CD4-positive, alpha-beta memory T cell (primary cell): ENCODE measurements at regions not wholly inside any gene's neighbourhood (a gene's known extent, or its start where the extent isn't known, plus 50 kb on each side); places are given as distances from the start of the nearest gene placed in this dataset.
A peak's percentile ranks its signal among the peaks of the same experiment; 100 is the strongest.

Source experiments
- CTCF ChIA-PET: fragments of 350-600 bp; sonication (Branson Sonifier 250); formaldehyde crosslinking; loops from one replicate; lab custom pipeline; 2021; ENCODE audit warnings: inconsistent platforms; ENCODE audit not compliant: partially characterized antibody; lab: Charles Lee
- POLR2A ChIA-PET: fragments of 350-600 bp; sonication (Branson Sonifier 250); formaldehyde crosslinking; loops from one replicate; lab custom pipeline; 2021; ENCODE audit not compliant: partially characterized antibody; lab: Charles Lee
- DNase-seq, 5 donors: peaks; one replicate each; pipeline versions ENCODE4 v3.0.0 to v3.0.0-alpha.2; 2020 to 2022; ENCODE audit warnings: mixed read lengths in 1 of 5
- H3K27ac ChIP-seq: one replicate; pipeline ENCODE4 v1.7.0; 2013; ENCODE audit warnings: low read depth, low read length
- H3K27me3 ChIP-seq: 2 replicates; pipeline ENCODE4 v1.7.0; 2013; ENCODE audit warnings: mild to moderate bottlenecking, low read length, moderate library complexity; ENCODE audit not compliant: insufficient read depth
- H3K36me3 ChIP-seq: 2 replicates; pipeline ENCODE4 v1.7.0; 2013; ENCODE audit warnings: mild to moderate bottlenecking, low read length, moderate library complexity; ENCODE audit not compliant: insufficient read depth
- H3K4me1 ChIP-seq: 2 replicates; pipeline ENCODE4 v1.7.0; 2013; ENCODE audit warnings: mild to moderate bottlenecking, low read length, moderate library complexity; ENCODE audit not compliant: insufficient read depth
- H3K4me3 ChIP-seq, 2 donors: one replicate each; pipeline ENCODE4 v1.7.0; 2013; ENCODE audit warnings: low read length in 2 of 2, mild to moderate bottlenecking in 1 of 2
- H3K9me3 ChIP-seq, 2 donors: one replicate each; pipeline ENCODE4 v1.7.0; 2013; ENCODE audit warnings: low read length in 2 of 2, control low read depth in 1 of 2; ENCODE audit not compliant: control insufficient read depth in 1 of 2
- H3K27ac Mint-ChIP-seq, 7 donors: one replicate each; pipeline ENCODE4 v1.8.0; 2020 to 2021; ENCODE audit warnings: mixed read lengths in 7 of 7, mild to moderate bottlenecking in 6 of 7, inconsistent platforms in 3 of 7, moderate library complexity in 3 of 7
- H3K27me3 Mint-ChIP-seq, 2 donors: one replicate each; pipeline ENCODE4 v1.8.0; 2020 to 2021; ENCODE audit warnings: mixed read lengths in 2 of 2
- H3K36me3 Mint-ChIP-seq, 2 donors: one replicate each; pipeline ENCODE4 v1.8.0; 2020 to 2021; ENCODE audit warnings: mixed read lengths in 2 of 2, inconsistent platforms in 1 of 2, mild to moderate bottlenecking in 1 of 2
- H3K4me1 Mint-ChIP-seq, 4 donors: one replicate each; pipeline ENCODE4 v1.8.0; 2020 to 2021; ENCODE audit warnings: mixed read lengths in 4 of 4, mild to moderate bottlenecking in 1 of 4
- H3K4me3 Mint-ChIP-seq, 8 donors: one replicate each; pipeline ENCODE4 v1.8.0; 2020 to 2021; ENCODE audit warnings: mixed read lengths in 8 of 8, mild to moderate bottlenecking in 7 of 8, moderate library complexity in 6 of 8, inconsistent platforms in 3 of 8
- H3K9me3 Mint-ChIP-seq, 8 donors: one replicate each; pipeline ENCODE4 v1.8.0; 2020 to 2021; ENCODE audit warnings: mixed read lengths in 8 of 8, mild to moderate bottlenecking in 5 of 8, inconsistent platforms in 3 of 8, moderate library complexity in 1 of 8
- intact Hi-C: fragments of 100-400 bp; cut with micrococcal nuclease; formaldehyde crosslinking; loops from one replicate; pipeline ENCODE4 v1.15.1; 2023

DNA sequence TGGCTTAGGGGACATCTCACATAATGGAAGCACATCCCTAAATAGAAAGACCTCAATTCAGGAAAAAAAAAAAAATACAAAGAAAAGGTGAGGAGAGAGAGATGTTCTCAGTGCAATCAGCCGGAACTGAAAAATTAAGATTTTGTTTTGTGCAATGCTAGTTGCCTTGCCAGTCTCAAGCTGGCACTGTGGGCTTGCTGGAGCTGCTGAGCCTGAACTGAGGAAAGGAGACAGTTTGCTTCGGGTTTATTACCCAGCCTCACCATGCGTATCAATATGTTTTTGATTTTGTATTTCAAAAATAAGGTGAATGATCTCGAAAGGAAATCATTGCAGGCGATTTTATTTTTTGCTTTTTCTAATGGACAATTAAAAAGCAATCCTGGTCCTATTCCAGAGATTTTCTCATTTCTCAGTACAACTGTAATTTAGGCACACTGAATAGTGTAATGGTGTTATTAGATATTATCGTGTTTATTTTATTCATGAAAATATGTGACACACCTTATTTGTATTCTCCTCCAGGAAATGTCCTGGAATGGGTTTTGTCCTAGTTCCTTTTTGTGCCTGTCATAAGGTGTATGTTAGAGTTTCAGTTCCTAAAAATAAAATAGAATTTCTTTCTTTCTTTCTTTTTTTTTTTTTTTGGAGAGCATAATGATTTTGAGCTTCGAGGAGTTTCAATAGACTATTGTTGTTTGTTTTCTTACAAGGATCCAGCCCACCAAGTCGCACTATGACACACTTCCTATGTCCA, 72.8 kb upstream of the ZEB2 start:
- ChIA-PET CTCF (no interaction called here), POLR2A (no interaction called here)

GRCh38 chr2:144587306-144587705, 67.4 kb upstream of the ZEB2 start:
- Mint-ChIP-seq H3K9me3 (peaks cover 0 to 2% (median 0%) of the 10 kb centered on the region in 8 donors), H3K27ac (no peak overlapping the region), H3K4me1 (peaks cover 5 to 13% (median 8%) of the 10 kb centered on the region in 4 donors), H3K27me3 (peaks cover 5 to 7% of the 10 kb centered on the region in 2 donors), H3K4me3 (no peak overlapping the region), H3K36me3 (no peaks in the 10 kb centered on the region)
- H3K27me3 ChIP-seq, result no peaks in the 10 kb centered on the region
- POLR2A ChIA-PET, result no interaction called here
- no peaks in the 10 kb centered on the region for H3K36me3 ChIP-seq
- no peak overlapping the region for H3K27ac ChIP-seq
- no peak for DNase-seq
- H3K4me1 ChIP-seq, result peaks cover 5% of the 10 kb centered on the region
- no peak overlapping the region for H3K4me3 ChIP-seq
- CTCF ChIA-PET, result no interaction called here
- intact Hi-C loops, result no loop called here
- H3K9me3 ChIP-seq, result no peaks in the 10 kb centered on the region

More for the DNA sequence above, 72.8 kb upstream of the ZEB2 start:
- Mint-ChIP-seq H3K27me3 (peaks cover 3 to 4% of the 10 kb centered on the region in 2 donors), H3K9me3 (peaks cover 0 to 2% (median 0%) of the 10 kb centered on the region in 8 donors), H3K4me3 (no peak overlapping the region), H3K4me1 (peaks cover 3 to 9% (median 5%) of the 10 kb centered on the region in 4 donors), H3K36me3 (no peaks in the 10 kb centered on the region), H3K27ac (no peak overlapping the region)
- Histone ChIP-seq H3K27ac (no peak overlapping the region), H3K4me3 (no peak overlapping the region), H3K4me1 (no peaks in the 10 kb centered on the region), H3K36me3 (no peaks in the 10 kb centered on the region), H3K27me3 (no peaks in the 10 kb centered on the region), H3K9me3 (no peaks in the 10 kb centered on the region)
- DNase-seq, result no peak
- intact Hi-C loops, result no loop called here

DNA sequence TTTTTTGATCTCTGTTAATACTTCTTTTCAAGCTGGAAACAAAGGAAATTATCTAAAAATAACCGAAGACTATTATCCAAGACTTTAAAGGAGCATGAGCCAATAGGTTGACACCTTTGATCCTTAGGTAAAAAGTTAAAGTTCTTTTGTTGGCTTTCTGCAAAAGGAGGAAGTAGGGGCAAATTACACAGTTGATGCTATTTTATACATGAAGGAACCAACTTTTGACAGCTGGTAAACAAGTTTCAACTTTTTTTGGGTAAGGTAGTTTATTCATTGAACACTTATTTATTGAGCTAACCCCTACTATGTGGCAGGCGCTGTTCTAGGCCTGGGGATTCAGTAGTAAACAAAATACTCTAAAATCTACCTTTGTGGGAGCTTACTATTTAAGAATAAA, 66.6 kb upstream of the ZEB2 start:
- no peaks in the 10 kb centered on the region for H3K27me3 ChIP-seq
- Mint-ChIP-seq H3K4me1 (peaks cover 5 to 13% (median 9%) of the 10 kb centered on the region in 4 donors), H3K4me3 (no peak overlapping the region), H3K9me3 (peaks cover 0 to 2% (median 0%) of the 10 kb centered on the region in 8 donors), H3K27me3 (peaks cover 4 to 5% of the 10 kb centered on the region in 2 donors), H3K27ac (no peak overlapping the region), H3K36me3 (no peaks in the 10 kb centered on the region)
- POLR2A ChIA-PET, result no interaction called here
- CTCF ChIA-PET, result no interaction called here
- H3K27ac ChIP-seq, result no peak overlapping the region
- H3K9me3 ChIP-seq, result no peaks in the 10 kb centered on the region
- no peaks in the 10 kb centered on the region for H3K36me3 ChIP-seq
- no peak for DNase-seq
- H3K4me1 ChIP-seq, result peaks cover 5% of the 10 kb centered on the region
- intact Hi-C loops, result no loop called here
- no peak overlapping the region for H3K4me3 ChIP-seq

- CTCF ChIA-PET, result no interaction called here
- Mint-ChIP-seq H3K27me3 (peaks cover 4 to 5% of the 10 kb centered on the region in 2 donors), H3K36me3 (no peaks in the 10 kb centered on the region), H3K9me3 (peaks cover 0 to 2% (median 0%) of the 10 kb centered on the region in 8 donors), H3K27ac (peak overlapping the region in 3 of 7 donors; percentile 4 to 54 (median 9)), H3K4me3 (peak overlapping the region in 2 of 8 donors; percentile 12 to 19), H3K4me1 (peaks cover 5 to 13% (median 11%) of the 10 kb centered on the region in 4 donors)
- intact Hi-C loops, result no loop called here
- Histone ChIP-seq H3K4me1 (peaks cover 8% of the 10 kb centered on the region), H3K4me3 (no peak overlapping the region), H3K36me3 (no peaks in the 10 kb centered on the region), H3K9me3 (no peaks in the 10 kb centered on the region), H3K27ac (no peak overlapping the region), H3K27me3 (no peaks in the 10 kb centered on the region)
- POLR2A ChIA-PET, result no interaction called here
- no peak for DNase-seq
Measured at GRCh38 chr2:144583741-144584453, 64.0 kb upstream of the ZEB2 start.

DNA sequence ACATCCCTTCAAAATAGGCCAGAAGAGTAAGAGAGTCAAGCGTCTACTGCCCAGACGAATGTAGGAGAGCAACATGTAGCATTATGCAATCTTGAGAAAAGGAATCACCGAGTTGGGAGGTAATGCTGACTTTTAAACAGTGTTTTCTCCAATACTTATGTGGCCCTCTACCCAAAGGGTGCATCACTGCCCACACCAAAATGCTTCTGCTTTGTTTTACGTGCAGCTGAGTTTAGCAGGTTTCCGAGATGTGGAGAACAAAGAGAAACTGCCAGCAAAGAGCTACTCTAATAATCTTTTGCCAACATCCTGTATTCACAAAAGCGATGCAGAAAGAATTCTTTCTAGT, 63.4 kb upstream of the ZEB2 start:
- ChIA-PET POLR2A (no interaction called here), CTCF (no interaction called here)
- peak overlapping the region in 1 of 7 donors; percentile 33 for H3K27ac Mint-ChIP-seq
- no peak overlapping the region for H3K27ac ChIP-seq
- peaks cover 4 to 5% of the 10 kb centered on the region in 2 donors for H3K27me3 Mint-ChIP-seq
- no peak overlapping the region for H3K4me3 ChIP-seq
- DNase-seq, result no peak
- no peaks in the 10 kb centered on the region for H3K27me3 ChIP-seq
- H3K9me3 ChIP-seq, result no peaks in the 10 kb centered on the region
- intact Hi-C loops, result no loop called here
- H3K4me1 ChIP-seq, result peaks cover 8% of the 10 kb centered on the region
- H3K9me3 Mint-ChIP-seq, result peaks cover 0 to 2% (median 0%) of the 10 kb centered on the region in 8 donors
- H3K36me3 Mint-ChIP-seq, result no peaks in the 10 kb centered on the region
- H3K36me3 ChIP-seq, result no peaks in the 10 kb centered on the region
- H3K4me1 Mint-ChIP-seq, result peaks cover 5 to 13% (median 11%) of the 10 kb centered on the region in 4 donors
- H3K4me3 Mint-ChIP-seq, result peak overlapping the region in 2 of 8 donors; percentile 18 to 26

DNA sequence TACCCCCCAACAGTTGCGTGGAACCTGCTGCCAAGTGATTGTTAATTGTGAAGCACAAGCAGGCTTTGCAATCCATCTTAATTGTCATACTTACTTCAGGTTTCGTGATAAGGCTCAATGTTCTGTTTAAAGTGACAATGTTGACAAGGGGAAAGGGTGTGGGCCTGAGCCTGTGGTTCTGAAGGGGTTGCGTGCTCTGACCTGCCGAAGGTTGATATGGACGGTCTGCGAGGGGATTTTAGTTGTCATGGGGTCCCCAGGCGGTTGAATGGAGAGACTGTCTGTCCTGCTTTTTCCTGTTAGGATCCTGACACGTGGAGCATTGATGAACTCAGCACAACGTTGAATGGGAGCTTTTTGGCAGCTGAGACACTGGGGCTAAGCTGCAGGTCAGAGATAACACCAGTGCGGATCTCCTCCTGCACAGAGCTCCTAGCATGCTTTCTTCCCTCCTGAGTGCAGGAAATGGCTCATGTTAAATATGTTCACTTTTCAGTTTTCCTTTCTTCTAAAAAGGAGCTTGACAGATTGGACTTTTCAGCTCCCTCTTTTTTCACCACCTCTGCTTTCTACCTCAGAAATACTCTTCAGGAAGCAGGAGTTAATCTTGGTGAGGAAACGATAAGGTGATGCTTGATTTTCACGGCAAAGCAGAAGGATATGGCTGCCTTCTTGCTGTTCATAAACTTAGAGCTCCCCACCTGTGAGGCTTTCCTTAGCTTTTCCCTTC, 62.9 kb upstream of the ZEB2 start:
- ChIA-PET POLR2A (no interaction called here), CTCF (no interaction called here)
- Histone ChIP-seq H3K4me3 (no peak overlapping the region), H3K4me1 (peaks cover 8% of the 10 kb centered on the region), H3K27me3 (no peaks in the 10 kb centered on the region), H3K36me3 (no peaks in the 10 kb centered on the region), H3K9me3 (no peaks in the 10 kb centered on the region), H3K27ac (no peak overlapping the region)
- Mint-ChIP-seq H3K9me3 (peaks cover 0 to 2% (median 0%) of the 10 kb centered on the region in 8 donors), H3K4me3 (peak overlapping the region in 2 of 8 donors; percentile 18 to 26), H3K4me1 (peaks cover 5 to 13% (median 11%) of the 10 kb centered on the region in 4 donors), H3K27ac (peak overlapping the region in 1 of 7 donors; percentile 33), H3K27me3 (peaks cover 4 to 5% of the 10 kb centered on the region in 2 donors), H3K36me3 (no peaks in the 10 kb centered on the region)
- no peak for DNase-seq
- intact Hi-C loops, result no loop called here
